HEK293 (cell line): ENCODE measurements at regions not wholly inside any gene's neighbourhood (a gene's known extent, or its start where the extent isn't known, plus 50 kb on each side); places are given as distances from the start of the nearest gene placed in this dataset.

Experiments
- CTCF ChIP-seq: fragments of 450-650 bp; formaldehyde crosslinking; IDR thresholded peaks from 2 replicates; pipeline ENCODE4 v1.5.1; 2016; ENCODE audit warnings: missing biosample characterization, missing genetic modification characterization
- REPIN1 ChIP-seq: fragments of 450-650 bp; formaldehyde crosslinking; IDR thresholded peaks from 2 replicates; pipeline ENCODE4 v1.5.1; 2017; ENCODE audit warnings: missing biosample characterization, missing genetic modification characterization, low read depth
- ZNF155 ChIP-seq: fragments of 450-650 bp; formaldehyde crosslinking; IDR thresholded peaks from 2 replicates; pipeline ENCODE4 v1.5.1; 2016; ENCODE audit warnings: missing biosample characterization, missing genetic modification characterization
- ZNF16 ChIP-seq: fragments of 450-650 bp; formaldehyde crosslinking; IDR thresholded peaks from 2 replicates; pipeline ENCODE4 v1.5.1; 2016; ENCODE audit warnings: low read depth, missing biosample characterization, missing genetic modification characterization
- ZNF184 ChIP-seq: fragments of 450-650 bp; IDR thresholded peaks from 2 replicates; pipeline ENCODE4 v1.5.1; 2018; ENCODE audit warnings: missing biosample characterization, mild to moderate bottlenecking, missing genetic modification characterization
- ZNF561 ChIP-seq: fragments of 450-650 bp; IDR thresholded peaks from 2 replicates; pipeline ENCODE4 v1.5.1; 2018; ENCODE audit warnings: missing biosample characterization, missing genetic modification characterization, borderline replicate concordance
- ZSCAN18 ChIP-seq: fragments of 450-650 bp; formaldehyde crosslinking; IDR thresholded peaks from 2 replicates; pipeline ENCODE4 v1.5.1; 2016; ENCODE audit warnings: missing biosample characterization, missing genetic modification characterization

DNA sequence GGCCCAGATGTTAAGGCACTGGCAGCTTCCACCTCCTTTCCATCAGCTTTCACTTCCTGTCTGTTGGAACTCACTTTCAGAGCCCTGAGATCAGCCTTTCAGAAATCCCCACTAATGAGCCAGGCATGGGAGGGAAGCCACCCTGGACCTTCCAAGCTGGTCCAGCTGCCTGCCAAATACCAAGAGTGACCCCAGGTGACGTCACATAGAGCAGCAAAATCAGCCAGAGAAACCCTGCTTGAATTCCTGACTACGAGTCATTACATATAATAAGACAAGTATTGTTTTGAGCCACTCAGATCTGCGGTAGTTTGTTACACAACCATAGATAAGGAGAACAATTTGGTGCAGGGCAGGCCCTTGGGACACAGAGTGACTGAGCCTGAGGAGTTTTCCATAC, 556.0 kb upstream of the JAG1 start:
- no peak for TF ChIP-seq ZNF561 (tag by site-specific recombination)
- no peak for TF ChIP-seq REPIN1
- no peak for TF ChIP-seq CTCF (tag by site-specific recombination)
- TF ChIP-seq ZNF184, result no peak
- no peak for TF ChIP-seq ZSCAN18
- TF ChIP-seq ZNF155 (tag by site-specific recombination), result no peak
- no peak for TF ChIP-seq ZNF16 (tag by site-specific recombination)
